ENCODE measurements at regions not wholly inside any gene's neighbourhood (a gene's known extent, or its start where the extent isn't known, plus 50 kb on each side); places are given as distances from the start of the nearest gene placed in this dataset.

DNA sequence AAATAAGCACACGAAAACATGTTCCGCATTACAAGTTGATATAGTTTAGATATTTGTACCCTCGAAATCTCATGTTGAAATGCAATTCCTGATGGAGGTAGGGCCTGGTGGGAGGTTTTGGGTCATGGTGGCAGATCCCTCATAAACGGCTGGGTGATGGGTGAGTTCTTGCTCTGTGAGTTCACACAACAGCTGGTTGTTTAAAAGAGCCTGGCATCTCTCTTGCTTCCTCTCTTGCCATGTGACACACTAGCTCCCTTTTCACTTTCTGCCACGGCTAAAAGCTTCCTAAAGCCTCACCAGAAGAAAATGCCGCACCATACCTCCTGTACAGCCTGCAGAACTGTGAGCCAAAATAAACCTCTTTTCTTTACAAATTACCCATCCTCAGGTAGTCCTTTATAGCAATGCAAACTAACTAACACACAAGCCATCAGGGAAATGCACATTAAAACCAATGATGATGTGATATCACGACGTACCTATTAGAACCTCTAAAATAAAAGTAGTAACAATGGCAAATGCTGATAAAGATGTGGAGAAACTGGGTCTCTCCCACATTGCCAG is 188.5 kb downstream of the ANAPC1 start:
- peaks cover 4% of the 10 kb centered on the region for H3K36me3 Mint-ChIP-seq
- peaks cover 3% of the 10 kb centered on the region for H3K27me3 Mint-ChIP-seq (ENCODE audit: insufficient read depth, low read depth)
- Histone ChIP-seq H3K27me3 (no peaks in the 10 kb centered on the region), H2AFZ (replicated peaks) (no peak overlapping the region), H3K9ac (no peak overlapping the region), H3K4me2 (no peak overlapping the region), H3F3A (ENCODE audit: low read depth) (no peaks in the 10 kb centered on the region), H4K20me1 (ENCODE audit: low read depth) (no peaks in the 10 kb centered on the region), H3K4me1 (peaks cover 6% of the 10 kb centered on the region), H3K27ac (no peak overlapping the region), H3K9me3 (ENCODE audit: low read depth) (no peaks in the 10 kb centered on the region), H3K36me3 (no peaks in the 10 kb centered on the region), H3K4me3 (no peak overlapping the region), H3K79me2 (ENCODE audit: low read depth) (no peaks in the 10 kb centered on the region)
- H3K4me3 Mint-ChIP-seq, result no peak overlapping the region
- no peak overlapping the region for H3K27ac Mint-ChIP-seq
- peaks cover 12% of the 10 kb centered on the region for H3K4me1 Mint-ChIP-seq
- DNase-seq (ENCODE audit: low spot score), result no peak
- peaks cover 14% of the 10 kb centered on the region for H3K9me3 Mint-ChIP-seq
- no peak for TF ChIP-seq EZH2phosphoT487 (IDR thresholded peaks at IDR 0.05)
- TF ChIP-seq, protein P1, sequence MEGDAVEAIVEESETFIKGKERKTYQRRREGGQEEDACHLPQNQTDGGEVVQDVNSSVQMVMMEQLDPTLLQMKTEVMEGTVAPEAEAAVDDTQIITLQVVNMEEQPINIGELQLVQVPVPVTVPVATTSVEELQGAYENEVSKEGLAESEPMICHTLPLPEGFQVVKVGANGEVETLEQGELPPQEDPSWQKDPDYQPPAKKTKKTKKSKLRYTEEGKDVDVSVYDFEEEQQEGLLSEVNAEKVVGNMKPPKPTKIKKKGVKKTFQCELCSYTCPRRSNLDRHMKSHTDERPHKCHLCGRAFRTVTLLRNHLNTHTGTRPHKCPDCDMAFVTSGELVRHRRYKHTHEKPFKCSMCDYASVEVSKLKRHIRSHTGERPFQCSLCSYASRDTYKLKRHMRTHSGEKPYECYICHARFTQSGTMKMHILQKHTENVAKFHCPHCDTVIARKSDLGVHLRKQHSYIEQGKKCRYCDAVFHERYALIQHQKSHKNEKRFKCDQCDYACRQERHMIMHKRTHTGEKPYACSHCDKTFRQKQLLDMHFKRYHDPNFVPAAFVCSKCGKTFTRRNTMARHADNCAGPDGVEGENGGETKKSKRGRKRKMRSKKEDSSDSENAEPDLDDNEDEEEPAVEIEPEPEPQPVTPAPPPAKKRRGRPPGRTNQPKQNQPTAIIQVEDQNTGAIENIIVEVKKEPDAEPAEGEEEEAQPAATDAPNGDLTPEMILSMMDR (IDR thresholded peaks at IDR 0.05), result no peak
- TF ChIP-seq EZH2 (IDR thresholded peaks at IDR 0.05), result no peak

DNA sequence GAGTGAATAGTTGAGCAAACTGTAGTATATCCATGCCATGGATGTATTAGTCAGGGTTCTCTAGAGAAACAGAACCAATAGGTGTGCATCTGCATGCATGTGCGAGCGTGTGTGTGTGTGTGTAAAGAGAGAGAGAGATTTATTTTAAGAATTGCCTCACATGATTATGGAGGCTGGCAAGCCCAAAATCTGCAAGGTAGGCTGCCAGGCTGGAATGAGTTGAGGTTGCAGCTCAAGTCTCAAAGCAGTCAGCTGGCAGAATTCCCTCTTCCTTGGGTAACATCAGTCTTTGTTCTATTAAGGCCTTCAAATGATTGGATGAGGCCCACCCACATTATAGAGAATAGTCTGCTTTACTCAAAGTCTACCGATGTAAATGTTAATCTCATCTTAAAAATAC is 187.8 kb downstream of the ANAPC1 start:
- Mint-ChIP-seq H3K4me3 (no peak overlapping the region), H3K36me3 (peaks cover 4% of the 10 kb centered on the region), H3K27ac (no peak overlapping the region), H3K27me3 (ENCODE audit: insufficient read depth, low read depth) (peaks cover 2% of the 10 kb centered on the region), H3K9me3 (peaks cover 14% of the 10 kb centered on the region), H3K4me1 (peaks cover 12% of the 10 kb centered on the region)
- Histone ChIP-seq H2AFZ (replicated peaks) (no peak overlapping the region), H3K4me2 (no peak overlapping the region), H3K36me3 (no peaks in the 10 kb centered on the region), H3K9me3 (ENCODE audit: low read depth) (no peaks in the 10 kb centered on the region), H3K27ac (no peak overlapping the region), H3K4me3 (no peak overlapping the region), H3K9ac (no peak overlapping the region), H3F3A (ENCODE audit: low read depth) (no peaks in the 10 kb centered on the region), H4K20me1 (ENCODE audit: low read depth) (no peaks in the 10 kb centered on the region), H3K4me1 (peaks cover 6% of the 10 kb centered on the region), H3K79me2 (ENCODE audit: low read depth) (no peaks in the 10 kb centered on the region), H3K27me3 (no peaks in the 10 kb centered on the region)
- TF ChIP-seq, protein P1 (IDR thresholded peaks at IDR 0.05), result no peak
- TF ChIP-seq EZH2phosphoT487 (IDR thresholded peaks at IDR 0.05) (no peak), EZH2 (IDR thresholded peaks at IDR 0.05) (no peak)
- no peak for DNase-seq (ENCODE audit: low spot score)

DNA sequence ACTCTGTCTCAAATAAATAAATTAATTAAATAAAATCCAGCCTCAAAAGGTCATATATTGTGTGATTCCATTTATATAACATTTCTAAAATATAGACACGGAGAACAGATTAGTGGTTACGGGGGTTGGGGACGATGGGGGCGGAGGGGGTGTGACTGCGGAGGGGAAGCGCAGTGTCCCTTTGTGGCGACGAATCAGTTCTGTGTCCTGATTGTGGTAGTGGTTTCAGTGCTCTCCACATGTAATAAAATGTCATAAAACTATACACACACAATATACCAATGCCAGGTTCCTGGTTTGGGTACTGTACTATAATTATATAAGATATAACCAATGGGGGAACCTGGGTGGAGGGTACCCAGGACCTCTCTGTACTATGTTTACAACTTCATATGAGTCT is 186.4 kb downstream of the ANAPC1 start:
- H3K79me2 ChIP-seq (ENCODE audit: low read depth), result no peaks in the 10 kb centered on the region
- H2AFZ ChIP-seq (replicated peaks), result no peak overlapping the region
- H3K9me3 Mint-ChIP-seq, result peaks cover 14% of the 10 kb centered on the region
- DNase-seq (ENCODE audit: low spot score), result no peak
- H4K20me1 ChIP-seq (ENCODE audit: low read depth), result no peaks in the 10 kb centered on the region
- H3K4me1 Mint-ChIP-seq, result peaks cover 25% of the 10 kb centered on the region
- TF ChIP-seq EZH2 (IDR thresholded peaks at IDR 0.05) (no peak), EZH2phosphoT487 (IDR thresholded peaks at IDR 0.05) (no peak)
- TF ChIP-seq, protein P1 (IDR thresholded peaks at IDR 0.05), result no peak
- H3K27me3 ChIP-seq, result no peaks in the 10 kb centered on the region
- H3K4me1 ChIP-seq, result peaks cover 9% of the 10 kb centered on the region
- H3K27ac ChIP-seq, result no peak overlapping the region
- no peak overlapping the region for H3K9ac ChIP-seq
- no peaks in the 10 kb centered on the region for H3F3A ChIP-seq (ENCODE audit: low read depth)
- no peaks in the 10 kb centered on the region for H3K9me3 ChIP-seq (ENCODE audit: low read depth)
- no peak overlapping the region for H3K4me3 Mint-ChIP-seq
- H3K27me3 Mint-ChIP-seq (ENCODE audit: insufficient read depth, low read depth), result peaks cover 2% of the 10 kb centered on the region
- H3K4me3 ChIP-seq, result no peak overlapping the region
- H3K36me3 Mint-ChIP-seq, result peaks cover 4% of the 10 kb centered on the region
- H3K4me2 ChIP-seq, result no peak overlapping the region
- no peak overlapping the region for H3K27ac Mint-ChIP-seq
- H3K36me3 ChIP-seq, result no peaks in the 10 kb centered on the region

Measured in neural progenitor cell (in vitro differentiated cells).